Suppressor macrophage treated with lipopolysaccharide for 1 hour (primary cell): ENCODE measurements at regions not wholly inside any gene's neighbourhood (a gene's known extent, or its start where the extent isn't known, plus 50 kb on each side); places are given as distances from the start of the nearest gene placed in this dataset.

ENCODE experiments used
- DNase-seq, 3 donors: peaks; one replicate each; pipeline ENCODE4 v3.0.0-alpha.2; 2020 to 2022

DNA sequence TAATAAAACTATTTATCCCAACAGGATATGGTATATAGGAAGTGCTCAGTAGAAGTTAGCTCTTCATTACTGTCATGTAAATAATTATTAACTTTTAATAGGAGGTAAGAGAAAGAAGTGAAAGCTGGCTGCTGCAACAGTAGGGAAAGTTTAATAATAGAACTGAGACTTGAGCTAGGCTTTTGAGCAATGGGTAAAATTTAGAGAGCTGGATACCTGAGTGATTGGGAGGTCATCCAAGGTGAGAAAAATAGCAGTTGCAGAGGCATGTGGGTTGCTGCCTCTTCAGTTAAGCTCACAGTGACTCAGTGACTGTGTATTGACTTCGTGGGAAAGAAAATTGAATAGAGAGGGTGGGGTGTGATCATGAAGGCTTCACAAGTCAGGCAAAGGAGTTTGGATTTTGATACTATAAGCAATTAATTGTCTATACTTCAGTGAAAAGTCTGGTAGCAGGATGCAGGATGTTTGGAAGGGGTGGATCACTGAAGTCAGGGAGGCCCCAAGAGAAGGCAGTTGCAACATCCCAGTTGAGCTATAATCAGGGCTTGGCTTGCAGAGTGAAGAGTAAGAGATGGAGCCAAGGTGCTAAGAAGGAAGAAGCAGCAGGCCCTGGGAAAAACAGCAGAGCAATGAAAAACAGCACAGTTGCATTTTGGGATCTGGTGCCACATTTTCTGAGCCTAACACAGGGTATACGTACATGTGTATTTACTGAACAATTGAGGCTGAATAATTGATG lies 172.0 kb upstream of the FRMD6 start:
- no peak for DNase-seq

DNA sequence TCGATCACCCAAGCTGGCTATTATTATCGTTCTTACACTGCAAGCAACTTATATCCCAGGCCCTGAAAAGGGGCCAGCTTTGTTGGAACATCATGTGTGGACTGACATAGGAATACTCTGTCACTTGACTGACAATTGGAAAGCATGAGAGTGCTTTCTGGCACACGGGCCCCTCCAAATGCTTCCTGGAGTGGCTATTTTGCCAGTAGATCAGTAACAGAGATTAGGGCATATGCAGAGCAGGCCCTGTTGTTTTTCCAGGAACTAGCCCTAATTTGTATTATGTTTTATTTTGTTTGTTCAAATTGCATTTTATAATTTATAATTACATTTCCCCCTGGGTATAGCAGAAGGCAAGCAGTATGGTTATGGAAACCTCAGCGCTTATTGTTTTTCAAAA lies 170.1 kb upstream of the FRMD6 start:
- DNase-seq = no peak

DNA sequence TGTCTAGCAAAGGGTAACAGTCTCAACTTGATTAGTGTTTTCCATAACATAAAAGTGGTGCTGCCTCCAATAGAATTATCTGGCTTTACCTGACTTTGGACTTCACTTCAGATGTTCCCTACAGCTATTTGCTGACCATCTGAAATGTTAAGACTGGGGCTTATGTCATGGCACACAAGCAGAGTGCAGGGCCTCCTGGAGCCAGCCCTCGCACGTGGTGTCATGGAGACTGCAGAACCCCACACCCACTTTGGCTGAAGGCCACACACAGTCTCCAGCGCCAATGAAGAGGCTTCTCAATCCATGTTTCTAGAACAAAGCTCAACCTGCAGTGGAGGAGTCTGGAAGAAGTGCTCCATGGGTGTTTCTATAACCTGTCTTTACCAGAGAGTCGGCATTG lies 169.6 kb upstream of the FRMD6 start:
- DNase-seq = no peak

DNA sequence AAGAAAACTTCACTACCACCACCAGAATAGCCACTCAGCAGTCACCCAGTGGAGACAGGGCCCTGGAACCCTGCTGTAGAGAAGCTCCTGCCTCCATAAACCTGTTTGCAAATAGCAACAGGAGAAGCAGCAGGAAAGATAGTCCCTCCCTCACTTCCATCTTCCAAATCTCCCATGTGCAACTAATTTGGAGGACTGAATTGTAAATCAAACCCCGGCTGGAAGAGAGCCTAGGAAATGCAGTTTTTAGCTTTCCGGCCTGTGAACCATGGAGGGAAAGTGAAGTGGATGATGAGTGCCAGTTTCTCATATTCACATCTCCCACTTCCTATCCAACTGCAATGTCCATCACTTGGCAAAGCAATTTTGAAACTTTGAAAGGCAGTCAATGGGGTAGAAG lies 167.2 kb upstream of the FRMD6 start:
- DNase-seq = no peak

DNA sequence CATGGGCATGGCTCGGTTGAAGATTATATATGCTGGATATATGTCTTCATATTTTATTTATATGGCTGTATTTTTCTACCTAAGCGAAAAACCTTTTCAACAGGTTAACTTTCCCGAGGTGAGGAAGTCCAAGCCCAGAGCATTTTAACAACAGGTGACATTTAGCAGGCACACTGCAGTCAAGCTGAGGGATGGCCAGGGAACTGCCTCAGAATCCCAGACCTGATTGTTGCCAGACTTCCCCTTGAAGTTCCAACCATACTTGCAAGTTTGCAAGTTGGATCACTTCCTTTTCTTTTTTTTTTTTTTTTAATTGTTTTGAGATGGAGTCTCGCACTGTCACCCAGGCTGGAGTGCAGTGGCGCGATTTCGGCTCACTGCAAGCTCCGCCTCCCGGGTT lies 166.0 kb upstream of the FRMD6 start:
- no peak for DNase-seq

DNA sequence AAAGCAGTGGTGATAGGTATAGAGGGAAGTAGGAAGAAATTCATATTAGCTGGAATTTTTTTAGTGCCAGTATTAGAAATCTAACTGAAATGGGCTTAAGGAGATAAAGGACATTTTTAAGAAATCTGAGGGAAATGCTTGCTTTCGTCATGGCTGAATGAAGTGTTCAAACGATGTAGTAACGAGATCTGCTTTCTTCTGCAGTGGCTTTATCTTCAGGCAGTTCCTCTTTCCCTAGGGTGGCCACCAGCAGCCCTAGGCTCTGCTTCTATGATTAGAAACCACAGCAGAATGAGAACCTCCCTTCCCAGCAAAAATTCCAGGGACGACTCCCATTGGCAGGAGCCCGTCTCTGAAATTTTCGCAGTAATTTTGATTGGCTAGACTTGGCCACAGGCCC lies 163.9 kb upstream of the FRMD6 start:
- peak in 2 of 3 donors; percentile 2 to 10 for DNase-seq

DNA sequence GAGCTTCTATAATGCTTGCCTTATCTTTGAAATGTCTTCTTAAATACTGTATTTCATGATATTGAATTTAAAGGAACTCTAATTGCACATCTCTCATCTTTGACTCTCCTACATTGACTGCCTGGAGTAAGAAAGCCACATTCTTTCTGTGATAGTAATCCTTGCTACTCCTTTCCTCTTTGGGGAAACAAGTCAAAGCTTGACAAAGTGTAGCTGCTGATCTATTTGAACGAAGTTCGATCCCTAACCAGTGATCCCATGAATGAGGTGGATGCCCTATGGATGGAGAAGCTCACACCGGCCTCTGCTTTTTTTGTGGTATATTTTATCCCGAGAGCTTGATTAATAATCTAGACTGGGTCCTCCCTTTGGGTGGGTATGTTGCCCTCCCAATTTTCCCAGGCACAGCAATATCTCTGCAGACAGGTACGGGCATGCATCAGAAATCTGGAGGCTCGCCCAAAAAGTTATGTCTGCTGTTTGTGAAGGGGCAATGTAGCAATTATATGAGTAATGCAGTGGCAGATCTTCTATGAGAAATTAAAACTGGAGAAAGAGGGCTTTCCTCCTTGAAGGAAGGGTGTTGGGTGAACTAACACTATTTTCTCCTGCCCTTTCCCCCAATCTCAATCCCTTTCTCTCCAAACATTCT lies 163.0 kb upstream of the FRMD6 start:
- no peak for DNase-seq

DNA sequence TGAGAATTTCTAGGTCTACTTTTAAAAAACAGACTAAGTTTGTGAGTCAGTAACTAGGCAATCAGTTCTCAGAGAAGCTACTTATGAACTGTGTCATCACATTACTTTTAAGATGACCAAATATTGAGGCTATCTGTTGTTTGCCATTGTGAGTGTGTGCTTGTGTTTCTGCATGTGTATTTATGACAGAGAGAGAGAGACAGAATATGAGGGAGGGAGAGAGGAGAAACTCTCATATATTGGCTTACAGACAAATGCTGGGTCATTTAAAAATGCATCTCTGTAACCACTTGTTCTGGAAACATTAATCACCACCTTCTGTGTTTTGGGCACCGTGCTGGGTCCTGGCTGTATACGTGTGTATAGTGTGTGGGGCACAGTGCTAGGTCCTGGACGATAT lies 161.5 kb upstream of the FRMD6 start:
- no peak for DNase-seq

DNA sequence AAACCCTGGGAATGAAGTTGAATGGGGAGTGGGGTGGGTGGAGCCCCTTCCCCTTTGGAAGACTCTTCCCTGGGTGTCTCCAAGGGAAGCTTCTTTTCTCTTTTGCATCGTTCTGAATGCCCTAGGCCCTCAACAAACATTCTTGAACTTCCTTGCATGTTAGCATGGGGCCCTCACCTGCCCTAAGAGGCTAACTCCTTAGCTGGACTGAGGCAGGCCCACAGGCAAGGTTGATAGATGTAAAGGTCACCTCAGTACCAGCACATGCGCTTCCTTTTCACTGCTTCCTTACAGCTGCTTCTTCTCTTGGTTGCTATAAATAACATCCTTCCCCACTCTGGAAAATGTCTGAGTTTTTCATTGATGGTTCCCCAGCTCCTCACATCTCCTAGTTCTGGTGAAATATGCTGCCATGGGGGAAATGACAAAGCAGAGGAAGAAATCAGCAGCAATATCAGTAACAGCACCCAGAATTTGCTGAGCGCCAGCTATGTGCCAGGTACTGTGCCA lies 160.6 kb upstream of the FRMD6 start:
- DNase-seq = no peak

DNA sequence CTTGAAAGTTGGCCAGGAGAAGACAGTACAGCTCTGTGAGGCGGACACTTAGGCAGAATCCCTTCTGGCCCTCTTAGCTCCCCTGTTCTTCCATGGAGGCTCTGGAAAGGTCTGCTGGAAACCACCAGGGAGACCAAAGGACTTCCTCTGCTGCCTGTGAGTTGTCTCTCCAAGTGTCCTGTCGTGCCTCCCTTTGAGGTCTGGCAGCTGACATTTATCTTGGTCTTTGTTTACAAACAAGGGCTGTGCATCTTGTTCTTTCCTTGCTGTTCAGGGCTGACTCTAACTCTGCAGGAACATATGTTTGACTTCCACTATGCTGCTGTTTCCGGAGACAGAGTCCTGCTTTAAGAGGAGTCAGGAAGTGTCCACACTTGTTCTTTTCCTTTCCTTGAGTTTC lies 159.9 kb upstream of the FRMD6 start:
- DNase-seq = no peak

DNA sequence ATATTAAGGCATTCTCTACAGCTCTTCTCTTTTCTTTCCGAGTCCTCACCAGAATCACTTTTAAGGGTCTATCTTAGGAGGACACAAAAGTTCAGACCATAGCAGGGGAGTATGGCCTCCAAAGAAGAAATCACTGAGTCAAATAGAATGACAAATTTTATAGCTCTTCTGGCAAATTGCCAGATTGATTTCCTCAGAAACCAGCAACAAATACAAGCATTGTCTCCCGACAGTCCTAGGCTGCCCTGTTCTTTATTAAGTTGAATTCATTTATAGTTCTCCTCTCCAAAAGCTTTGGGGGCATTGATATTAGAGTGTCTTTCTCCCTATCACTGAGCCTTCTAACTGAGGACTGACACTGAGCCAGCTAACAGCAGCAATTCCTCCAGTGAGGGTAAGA lies 156.4 kb upstream of the FRMD6 start:
- DNase-seq = no peak

DNA sequence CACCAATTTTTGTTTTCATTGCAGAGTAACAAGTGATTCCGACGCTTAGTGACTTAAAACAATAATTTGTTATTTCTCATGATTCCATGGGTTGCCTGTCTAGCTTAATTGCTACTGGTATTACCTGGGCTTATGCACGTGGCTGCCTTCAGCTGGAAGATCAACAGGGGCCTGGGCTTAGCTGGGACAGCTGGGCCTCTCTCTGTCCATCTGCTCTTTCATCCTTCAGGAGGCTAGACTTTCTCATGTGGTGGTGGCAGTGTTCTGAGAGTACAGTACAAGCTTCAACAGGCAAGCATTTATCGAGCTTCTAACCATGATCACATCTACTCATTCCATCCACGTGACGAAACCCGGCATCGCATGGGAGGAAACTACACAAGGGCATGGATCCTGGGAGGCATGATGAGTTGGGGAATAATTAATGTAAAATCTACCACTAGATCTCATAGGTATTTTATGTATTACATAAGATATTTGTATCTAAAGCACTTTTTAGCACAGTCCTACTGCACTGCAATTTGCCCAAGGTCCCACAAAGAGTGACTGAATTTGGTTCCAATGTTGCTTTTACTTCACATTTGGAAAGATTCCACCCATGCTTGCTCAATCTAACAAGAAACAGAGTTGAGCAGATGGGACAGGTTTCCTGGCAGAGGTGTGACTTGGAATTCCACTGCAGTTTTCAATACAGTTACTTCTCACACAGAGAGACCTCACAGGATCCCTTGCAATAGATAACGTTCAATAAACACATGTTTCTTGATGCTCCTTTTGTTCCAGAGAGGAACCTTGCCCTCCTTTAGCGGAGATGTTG lies 153.1 kb upstream of the FRMD6 start:
- DNase-seq = no peak

DNA sequence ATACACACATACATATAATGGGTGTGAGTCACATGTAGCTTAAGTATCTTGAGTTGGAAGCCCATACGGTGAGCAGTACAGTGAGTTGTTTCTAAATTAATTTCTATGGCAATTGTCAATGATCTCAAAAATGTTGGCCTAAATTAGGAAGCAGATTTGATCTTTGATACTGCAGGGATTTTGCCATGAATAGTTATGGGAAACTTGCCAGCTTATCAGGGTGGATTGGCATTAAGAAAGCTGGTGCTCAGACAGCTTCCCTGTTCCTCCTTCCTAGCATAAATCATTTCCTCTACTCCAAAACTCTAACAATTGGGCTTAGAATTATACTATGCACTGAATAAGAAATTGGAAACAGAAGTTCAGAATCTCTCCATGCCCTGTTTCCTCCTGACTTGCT lies 150.9 kb upstream of the FRMD6 start:
- DNase-seq = no peak

DNA sequence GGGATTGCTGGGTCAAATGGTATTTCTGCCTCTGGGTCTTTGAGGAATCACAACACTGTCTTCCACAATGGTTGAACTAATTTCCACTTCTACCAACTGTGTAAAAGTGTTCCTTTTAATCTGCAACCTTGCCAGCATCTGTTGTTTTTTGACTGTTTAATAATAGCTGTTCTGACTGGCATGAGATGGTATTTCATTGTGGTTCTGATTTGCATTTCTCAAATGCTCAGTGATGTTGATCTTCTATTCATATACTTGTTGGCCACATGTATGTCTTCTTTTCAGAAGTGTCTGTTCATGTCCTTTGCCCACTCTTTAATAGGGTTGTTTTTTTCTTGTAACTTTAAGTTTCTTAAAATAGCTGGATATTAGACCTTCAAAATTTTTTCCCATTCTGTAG lies 150.0 kb upstream of the FRMD6 start:
- DNase-seq = no peak

DNA sequence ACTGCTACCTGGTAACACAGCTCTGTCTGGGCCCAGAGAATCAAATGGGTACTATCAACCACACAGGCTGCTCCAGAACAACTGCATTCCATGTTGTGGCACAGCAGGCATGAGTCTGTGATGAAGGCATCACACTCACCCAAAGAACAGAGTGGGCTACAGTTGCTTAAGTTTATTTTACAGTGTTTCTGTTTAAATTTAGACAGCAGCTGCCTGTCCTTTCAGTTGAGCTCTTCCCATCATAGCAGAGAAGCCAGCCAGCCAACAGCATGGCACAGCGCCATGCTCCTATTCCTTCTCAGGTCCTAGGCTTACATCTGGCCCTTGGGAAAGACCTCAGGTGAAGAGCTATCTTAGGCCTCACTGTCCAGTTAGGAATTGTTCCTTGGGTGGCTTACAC lies 147.0 kb upstream of the FRMD6 start:
- DNase-seq = no peak

DNA sequence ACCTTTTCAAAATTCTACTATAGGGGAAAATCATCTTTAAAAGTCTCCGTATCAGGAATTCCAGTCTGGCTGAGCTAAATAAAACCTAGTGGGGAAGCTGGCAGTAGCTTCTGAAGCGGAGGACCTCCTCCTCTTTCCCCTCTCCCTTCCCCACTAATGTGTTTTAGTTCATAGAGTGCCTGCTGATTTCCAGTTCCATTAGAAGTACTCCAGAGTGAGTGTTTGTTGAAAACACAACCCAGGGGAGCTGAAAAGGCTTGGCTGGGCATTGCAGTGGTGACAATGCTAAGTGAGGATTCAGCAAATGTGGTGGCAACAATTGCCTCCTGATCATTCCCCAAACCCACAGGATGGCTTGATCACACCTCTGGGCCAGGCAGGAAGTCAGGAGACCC lies 144.2 kb upstream of the FRMD6 start:
- no peak for DNase-seq

DNA sequence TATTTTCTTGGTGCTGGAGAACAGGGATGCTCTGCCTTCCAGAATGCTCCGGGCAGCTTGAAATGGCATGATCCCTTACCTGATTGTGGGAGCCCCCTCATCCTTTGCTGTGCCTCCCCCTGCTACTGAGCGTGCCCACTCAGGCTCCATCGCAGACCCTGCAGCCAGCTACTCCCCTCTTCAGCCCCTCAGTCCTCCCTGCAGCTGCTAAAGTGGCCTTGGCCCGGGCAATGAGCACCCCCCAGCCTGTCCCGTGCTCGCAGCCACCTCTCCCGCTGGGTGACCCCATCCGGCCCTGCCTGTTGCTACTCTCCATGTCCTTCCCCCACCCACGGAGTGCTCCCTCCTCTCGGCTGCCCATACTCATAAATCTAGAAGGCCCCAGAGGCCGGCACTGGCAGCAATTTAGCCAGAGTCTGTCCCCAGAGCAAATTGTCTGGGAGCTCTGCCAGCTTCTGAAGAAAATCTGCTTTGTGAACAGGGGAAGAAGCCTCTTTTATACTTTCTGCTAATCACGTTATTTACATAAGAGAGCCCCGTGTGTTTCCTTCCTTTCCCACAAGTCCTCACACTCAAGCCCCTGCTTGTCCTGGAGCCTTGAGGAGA lies 143.7 kb upstream of the FRMD6 start:
- DNase-seq = no peak

DNA sequence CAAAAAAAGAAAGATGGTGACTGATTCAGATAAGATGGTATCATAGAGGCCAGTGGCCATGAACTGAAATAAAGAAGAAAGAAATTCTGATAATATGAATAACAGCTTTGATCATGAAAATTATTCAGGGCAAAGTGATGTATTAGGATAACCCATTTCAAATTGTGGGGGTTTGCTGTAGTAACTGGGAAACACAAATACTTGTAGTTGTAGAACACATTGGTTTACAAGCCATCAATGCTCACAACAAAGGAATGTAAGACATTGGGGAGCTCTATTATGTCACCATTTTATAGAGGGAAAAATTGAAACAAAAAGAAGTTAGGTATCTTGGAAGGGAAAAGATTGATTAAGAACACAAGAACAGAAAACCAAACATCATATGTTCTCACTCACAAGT lies 140.4 kb upstream of the FRMD6 start:
- no peak for DNase-seq

DNA sequence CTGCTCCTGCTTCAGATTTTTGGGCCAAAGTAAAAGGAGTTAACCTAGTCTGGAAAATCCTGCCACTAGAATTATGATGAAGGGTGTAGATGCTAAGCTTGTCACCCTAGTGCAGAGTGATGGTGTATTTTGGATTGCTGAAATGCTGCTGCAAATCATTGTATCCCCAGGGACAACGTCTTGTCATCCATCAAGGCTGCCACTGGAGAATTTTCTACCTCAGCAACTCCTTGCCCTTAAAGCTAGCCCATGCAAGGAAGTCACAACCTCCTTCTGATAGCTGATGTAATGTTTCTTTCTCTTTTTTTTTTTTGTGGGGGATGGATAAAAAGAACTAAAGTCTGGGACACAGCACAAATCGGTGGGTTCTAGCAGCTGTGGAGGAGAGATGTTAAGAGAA lies 139.4 kb upstream of the FRMD6 start:
- DNase-seq = no peak

DNA sequence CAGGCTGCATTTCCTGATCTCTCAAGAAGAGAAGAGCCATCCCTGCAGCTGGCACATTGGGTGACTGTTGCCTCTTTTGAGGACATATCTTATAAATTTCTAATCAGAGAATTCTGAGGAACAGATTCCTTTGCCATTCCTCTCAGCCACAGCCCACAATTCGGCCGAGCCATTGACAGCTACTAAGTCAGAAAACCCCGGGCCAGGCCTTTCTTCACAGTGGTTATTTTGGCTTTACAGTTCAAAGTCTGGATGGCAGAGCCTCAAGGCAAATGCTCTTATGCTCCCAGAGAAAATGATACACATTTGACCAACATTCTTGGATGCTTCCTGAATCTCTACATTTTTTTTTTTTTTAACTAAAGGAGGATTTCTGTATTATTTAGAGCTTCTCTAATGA lies 138.4 kb upstream of the FRMD6 start:
- DNase-seq = no peak

DNA sequence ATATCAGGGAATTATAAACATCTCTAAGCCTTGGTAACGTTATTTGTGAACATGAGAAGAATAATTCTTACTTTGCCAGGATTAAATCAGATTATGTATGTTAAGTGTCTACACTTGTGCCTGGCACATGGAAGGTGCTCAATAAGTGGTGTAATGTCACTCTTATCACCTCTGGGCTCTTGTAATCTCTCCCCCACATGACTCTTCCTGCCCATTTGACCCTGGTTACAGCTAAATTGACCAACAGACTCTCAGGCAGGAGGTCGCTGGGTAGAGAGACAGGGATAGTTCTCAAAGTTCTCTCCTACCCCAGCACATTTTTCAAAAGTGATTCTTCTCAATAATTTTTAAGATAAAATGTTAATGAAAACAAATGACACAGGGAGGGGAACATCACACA lies 137.8 kb upstream of the FRMD6 start:
- DNase-seq = no peak

DNA sequence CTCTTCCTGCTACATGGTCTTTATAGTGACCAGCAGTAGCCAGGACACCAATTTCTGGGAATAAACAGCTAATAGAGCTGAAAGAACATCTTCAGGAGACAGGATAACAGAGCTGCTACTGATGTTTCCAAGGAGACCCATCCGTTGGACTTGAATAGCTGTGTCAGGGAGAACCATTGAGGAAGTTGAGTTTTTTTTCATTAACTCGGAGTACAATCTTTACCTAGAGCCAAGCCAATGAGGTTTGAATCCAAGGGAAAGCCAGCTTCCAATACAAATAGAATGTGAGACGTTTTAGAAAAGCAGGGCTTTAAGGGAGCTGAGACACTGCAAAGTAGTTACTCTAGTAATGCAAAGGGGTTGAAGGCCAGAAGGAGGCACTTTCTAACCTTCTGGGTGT lies 136.1 kb upstream of the FRMD6 start:
- no peak for DNase-seq

DNA sequence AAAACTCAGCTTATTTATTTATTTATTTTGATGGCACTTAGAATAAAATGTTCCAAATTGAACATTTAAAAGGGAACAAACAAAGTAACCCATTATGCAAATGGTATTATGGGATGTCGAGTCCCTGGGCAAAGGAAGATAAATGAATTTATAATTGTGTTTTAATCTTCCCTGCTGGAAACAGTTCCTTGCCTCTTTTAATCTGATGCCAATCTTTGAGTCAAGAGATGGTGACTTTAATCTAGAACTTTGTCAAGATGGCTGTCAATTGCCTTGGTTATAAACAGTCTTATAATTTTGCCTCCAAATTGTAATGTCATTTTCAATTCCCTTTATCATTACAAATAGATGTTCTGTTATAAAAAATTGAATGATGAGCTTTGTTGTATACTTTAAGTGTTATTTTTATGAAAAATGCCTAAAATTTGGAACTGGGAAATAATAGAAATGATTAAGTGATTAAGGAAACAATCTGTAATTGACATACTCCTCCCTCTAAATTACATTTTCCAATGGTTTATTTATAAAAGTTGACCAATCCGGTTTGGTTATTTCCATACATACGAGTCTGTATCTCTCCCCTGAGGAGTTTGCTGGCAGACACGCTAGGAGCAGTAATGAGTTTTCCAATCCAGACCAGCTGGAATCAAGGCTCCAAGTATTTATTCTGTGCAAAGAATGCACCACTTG lies 134.9 kb upstream of the FRMD6 start:
- DNase-seq = no peak
